GM18511 (cell line): ENCODE measurements at regions not wholly inside any gene's neighbourhood (a gene's known extent, or its start where the extent isn't known, plus 50 kb on each side); places are given as distances from the start of the nearest gene placed in this dataset.
"Not testable (repeated sequence)": the region's sequence is repeated elsewhere in the genome, so short reads cannot be mapped to it uniquely, and the experiment has no call there.

Experiments
- ATAC-seq: cut with Tn5 transposase; IDR thresholded peaks from one replicate; pipeline ENCODE4 v1.9.1; 2021; ENCODE audit warnings: mild to moderate bottlenecking, moderate library complexity; ENCODE audit not compliant: unreplicated experiment

GRCh38 chr22:22193923-22194322, 50.7 kb upstream of the VPREB1 start:
- ATAC-seq, result no peak

- ATAC-seq, result not testable (repeated sequence)
Observed at GRCh38 chr22:22193462-22193861, 51.1 kb upstream of the VPREB1 start.

- ATAC-seq, result not testable (repeated sequence)
Observed at GRCh38 chr22:22193006-22193405, 51.6 kb upstream of the VPREB1 start.

- not testable (repeated sequence) for ATAC-seq
Observed at GRCh38 chr22:22189796-22190195, 54.8 kb upstream of the VPREB1 start.

- ATAC-seq, result not testable (repeated sequence)
Observed at GRCh38 chr22:22187863-22188262, 56.7 kb upstream of the VPREB1 start.

- no peak for ATAC-seq
Observed at GRCh38 chr22:22187299-22187698, 57.3 kb upstream of the VPREB1 start.

GRCh38 chr22:22185844-22186499, 58.6 kb upstream of the VPREB1 start:
- no peak for ATAC-seq

GRCh38 chr22:22185217-22185616, 59.4 kb upstream of the VPREB1 start:
- ATAC-seq, result no peak

GRCh38 chr22:22184277-22184807, 60.2 kb upstream of the VPREB1 start:
- no peak for ATAC-seq

GRCh38 chr22:22182990-22183264, 61.7 kb upstream of the VPREB1 start:
- ATAC-seq, result no peak

GRCh38 chr22:22182218-22182989, 62.2 kb upstream of the VPREB1 start:
- no peak for ATAC-seq

GRCh38 chr22:22181341-22181850, 63.2 kb upstream of the VPREB1 start:
- no peak for ATAC-seq

- ATAC-seq, result no peak
Observed at GRCh38 chr22:22180738-22181285, 63.8 kb upstream of the VPREB1 start.

GRCh38 chr22:22179858-22180257, 64.7 kb upstream of the VPREB1 start:
- no peak for ATAC-seq

GRCh38 chr22:22178992-22179391, 65.6 kb upstream of the VPREB1 start:
- ATAC-seq, result no peak

GRCh38 chr22:22178355-22178965, 66.1 kb upstream of the VPREB1 start:
- ATAC-seq, result no peak

- no peak for ATAC-seq
Observed at GRCh38 chr22:22176929-22177616, 67.5 kb upstream of the VPREB1 start.

- ATAC-seq, result not testable (repeated sequence)
Observed at GRCh38 chr22:22172896-22173628, 71.5 kb upstream of the VPREB1 start.

- no peak for ATAC-seq
Observed at GRCh38 chr22:22171357-22172218, 73.0 kb upstream of the VPREB1 start.
